ENCODE measurements at regions not wholly inside any gene's neighbourhood (a gene's known extent, or its start where the extent isn't known, plus 50 kb on each side); places are given as distances from the start of the nearest gene placed in this dataset.

DNA sequence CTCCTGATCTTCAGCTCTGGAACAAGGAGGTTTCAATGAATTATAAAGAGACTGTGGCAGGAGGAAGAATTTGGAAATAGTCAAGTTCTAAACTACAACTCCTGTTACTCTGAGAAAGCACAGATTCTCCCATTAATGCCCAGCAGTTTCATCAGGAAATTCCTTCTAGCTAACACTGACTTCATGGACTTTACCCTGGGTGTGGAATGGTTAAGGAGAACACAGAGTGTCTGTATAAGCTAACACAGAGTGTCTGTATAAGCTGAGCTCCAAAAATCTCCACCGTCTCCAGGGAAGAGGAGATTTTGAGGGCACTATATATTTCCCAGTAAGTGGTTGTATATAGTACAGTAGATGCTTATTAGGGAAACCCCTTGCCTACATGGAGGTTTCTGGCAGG lies 675.5 kb downstream of the XPNPEP1 start:
- TF ChIP-seq CTCF (IDR thresholded peaks at IDR 0.05; ENCODE audit: low read length), result no peak
- no peak for TF ChIP-seq EZH2 (IDR thresholded peaks at IDR 0.05; ENCODE audit: borderline replicate concordance, low read length)

All from OCI-LY1 (cell line).